ENCODE measurements at regions not wholly inside any gene's neighbourhood (a gene's known extent, or its start where the extent isn't known, plus 50 kb on each side); places are given as distances from the start of the nearest gene placed in this dataset.
"Not testable (repeated sequence)": the region's sequence is repeated elsewhere in the genome, so short reads cannot be mapped to it uniquely, and the experiment has no call there.

- H3K4me1 ChIP-seq = no peaks in the 10 kb centered on the region
- no peak overlapping the region for H3K4me3 ChIP-seq
- H3K36me3 ChIP-seq = no peaks in the 10 kb centered on the region
- H3K27me3 ChIP-seq = no peaks in the 10 kb centered on the region
- no peak overlapping the region for H3K27ac ChIP-seq
- H3K9me3 ChIP-seq (replicated peaks) = no peaks in the 10 kb centered on the region
- no peak for DNase-seq
Observed at GRCh38 chr7:118350260-118350659, 125.8 kb downstream of the ANKRD7 start.

- Histone ChIP-seq H3K27ac (no peak overlapping the region), H3K4me3 (no peak overlapping the region), H3K4me1 (no peaks in the 10 kb centered on the region), H3K27me3 (no peaks in the 10 kb centered on the region), H3K36me3 (no peaks in the 10 kb centered on the region), H3K9me3 (replicated peaks) (0 out of 2 replicates have a peak, but pooled peaks cover 6% of the 10 kb centered on the region)
- peak in 1 of 2 experiments; percentile 44 for DNase-seq
Observed at GRCh38 chr7:118352867-118353453, 128.5 kb downstream of the ANKRD7 start.

GRCh38 chr7:118366363-118366762 is 141.9 kb downstream of the ANKRD7 start:
- Histone ChIP-seq H3K27me3 (no peaks in the 10 kb centered on the region), H3K9me3 (replicated peaks) (no peaks in the 10 kb centered on the region), H3K36me3 (no peaks in the 10 kb centered on the region)

GRCh38 chr7:118368958-118369357 is 144.5 kb downstream of the ANKRD7 start:
- no peaks in the 10 kb centered on the region for H3K36me3 ChIP-seq
- no peaks in the 10 kb centered on the region for H3K9me3 ChIP-seq (replicated peaks)
- no peak overlapping the region for H3K4me3 ChIP-seq
- no peak for DNase-seq
- peaks cover 10% of the 10 kb centered on the region for H3K4me1 ChIP-seq
- no peaks in the 10 kb centered on the region for H3K27me3 ChIP-seq
- H3K27ac ChIP-seq = no peak overlapping the region

More at GRCh38 chr7:118366363-118366762, 141.9 kb downstream of the ANKRD7 start:
- H3K4me1 ChIP-seq = no peaks in the 10 kb centered on the region
- H3K4me3 ChIP-seq = no peak overlapping the region
- no peak for DNase-seq
- no peak overlapping the region for H3K27ac ChIP-seq

GRCh38 chr7:118369987-118370386 is 145.5 kb downstream of the ANKRD7 start:
- Histone ChIP-seq H3K36me3 (no peaks in the 10 kb centered on the region), H3K27ac (no peak overlapping the region), H3K4me3 (no peak overlapping the region), H3K4me1 (peaks cover 10% of the 10 kb centered on the region), H3K27me3 (no peaks in the 10 kb centered on the region), H3K9me3 (replicated peaks) (no peaks in the 10 kb centered on the region)
- DNase-seq = no peak

- H3K27me3 ChIP-seq = no peaks in the 10 kb centered on the region
Observed at GRCh38 chr7:118372530-118372929, 148.0 kb downstream of the ANKRD7 start.

GRCh38 chr7:118389629-118390028 is 165.1 kb downstream of the ANKRD7 start:
- no peaks in the 10 kb centered on the region for H3K9me3 ChIP-seq (replicated peaks)

More at GRCh38 chr7:118372530-118372929, 148.0 kb downstream of the ANKRD7 start:
- H3K27ac ChIP-seq = no peak overlapping the region
- H3K4me1 ChIP-seq = peaks cover 10% of the 10 kb centered on the region
- H3K4me3 ChIP-seq = no peak overlapping the region
- H3K9me3 ChIP-seq (replicated peaks) = no peaks in the 10 kb centered on the region
- DNase-seq = peak; percentile 55 to 82
- no peaks in the 10 kb centered on the region for H3K36me3 ChIP-seq

GRCh38 chr7:118404211-118404610 is 179.7 kb downstream of the ANKRD7 start:
- no peak overlapping the region for H3K27ac ChIP-seq
- H3K36me3 ChIP-seq = no peaks in the 10 kb centered on the region
- no peak overlapping the region for H3K4me3 ChIP-seq
- DNase-seq = no peak
- H3K27me3 ChIP-seq = no peaks in the 10 kb centered on the region
- H3K9me3 ChIP-seq (replicated peaks) = no peaks in the 10 kb centered on the region
- no peaks in the 10 kb centered on the region for H3K4me1 ChIP-seq

More at GRCh38 chr7:118389629-118390028, 165.1 kb downstream of the ANKRD7 start:
- Histone ChIP-seq H3K4me3 (no peak overlapping the region), H3K27ac (no peak overlapping the region), H3K27me3 (peaks cover 11% of the 10 kb centered on the region; the same call in 1 of the 2 replicates), H3K36me3 (no peaks in the 10 kb centered on the region), H3K4me1 (no peaks in the 10 kb centered on the region)
- DNase-seq = no peak

GRCh38 chr7:118418433-118418832 is 193.9 kb downstream of the ANKRD7 start:
- no peak for DNase-seq
- no peaks in the 10 kb centered on the region for H3K27me3 ChIP-seq
- H3K27ac ChIP-seq = no peak overlapping the region
- H3K9me3 ChIP-seq (replicated peaks) = no peaks in the 10 kb centered on the region
- no peak overlapping the region for H3K4me3 ChIP-seq
- H3K4me1 ChIP-seq = no peaks in the 10 kb centered on the region; the same call in 1 of the 2 replicates
- no peaks in the 10 kb centered on the region for H3K36me3 ChIP-seq

GRCh38 chr7:118420888-118421287 is 196.4 kb downstream of the ANKRD7 start:
- H3K4me1 ChIP-seq = no peaks in the 10 kb centered on the region; the same call in 1 of the 2 replicates
- no peak overlapping the region for H3K27ac ChIP-seq
- no peaks in the 10 kb centered on the region for H3K27me3 ChIP-seq
- H3K36me3 ChIP-seq = no peaks in the 10 kb centered on the region
- no peaks in the 10 kb centered on the region for H3K9me3 ChIP-seq (replicated peaks)
- DNase-seq = no peak
- H3K4me3 ChIP-seq = no peak overlapping the region

- H3K27ac ChIP-seq = no peak overlapping the region
- no peak overlapping the region for H3K4me3 ChIP-seq
- H3K4me1 ChIP-seq = no peaks in the 10 kb centered on the region
- peak in 1 of 2 experiments; percentile 10 for DNase-seq
- H3K36me3 ChIP-seq = no peaks in the 10 kb centered on the region
- no peaks in the 10 kb centered on the region for H3K9me3 ChIP-seq (replicated peaks)
- no peaks in the 10 kb centered on the region for H3K27me3 ChIP-seq
Observed at GRCh38 chr7:118429141-118429540, 204.6 kb downstream of the ANKRD7 start.

GRCh38 chr7:118436663-118437062 is 212.2 kb downstream of the ANKRD7 start:
- H3K4me1 ChIP-seq = no peaks in the 10 kb centered on the region
- no peak overlapping the region for H3K27ac ChIP-seq
- DNase-seq = no peak
- H3K27me3 ChIP-seq = no peaks in the 10 kb centered on the region
- H3K4me3 ChIP-seq = no peak overlapping the region
- H3K36me3 ChIP-seq = no peaks in the 10 kb centered on the region
- H3K9me3 ChIP-seq (replicated peaks) = no peaks in the 10 kb centered on the region

GRCh38 chr7:118449030-118449429 is 224.5 kb downstream of the ANKRD7 start:
- not testable (repeated sequence) for H3K4me3 ChIP-seq; H3K36me3 ChIP-seq; H3K27ac ChIP-seq; DNase-seq; H3K9me3 ChIP-seq (replicated peaks); H3K4me1 ChIP-seq; H3K27me3 ChIP-seq

GRCh38 chr7:118449797-118450567 is 225.5 kb downstream of the ANKRD7 start:
- H3K4me1 ChIP-seq = no peaks in the 10 kb centered on the region
- no peak overlapping the region for H3K4me3 ChIP-seq
- H3K27me3 ChIP-seq = peaks cover 6% of the 10 kb centered on the region
- no peaks in the 10 kb centered on the region for H3K36me3 ChIP-seq
- no peak for DNase-seq
- H3K9me3 ChIP-seq (replicated peaks) = no peaks in the 10 kb centered on the region
- no peak overlapping the region for H3K27ac ChIP-seq

GRCh38 chr7:118452128-118452527 is 227.6 kb downstream of the ANKRD7 start:
- Histone ChIP-seq H3K36me3 (no peaks in the 10 kb centered on the region), H3K4me1 (no peaks in the 10 kb centered on the region), H3K9me3 (replicated peaks) (no peaks in the 10 kb centered on the region), H3K4me3 (no peak overlapping the region), H3K27me3 (peaks cover 6% of the 10 kb centered on the region), H3K27ac (no peak overlapping the region)
- DNase-seq = no peak
